Liver (tissue), 3 donors: ENCODE measurements at regions not wholly inside any gene's neighbourhood (a gene's known extent, or its start where the extent isn't known, plus 50 kb on each side); places are given as distances from the start of the nearest gene placed in this dataset.

Source experiments
- RAD21 ChIP-seq, 2 donors: IDR thresholded peaks; 2 replicates each; pipeline ENCODE4 v1.6.1; 2016; ENCODE audit warnings: antibody characterized with exemption in 2 of 2, mild to moderate bottlenecking in 2 of 2
- REST ChIP-seq: IDR thresholded peaks from 2 replicates; pipeline ENCODE4 v1.6.1; 2016; ENCODE audit warnings: antibody characterized with exemption, mild to moderate bottlenecking
- TF ChIP-seq, protein P1 (sequence below): fragments of 150-350 bp; IDR thresholded peaks from 2 replicates; pipeline ENCODE4 v1.5.1; 2017; ENCODE audit warnings: improper control_type of control experiment, low read depth, low read length; ENCODE audit not compliant: missing input control
- donor health status: healthy.
- donor health status: healthy.

GRCh38 chr20:19952392-19952791, 64.8 kb upstream of the NAA20 start:
- TF ChIP-seq, protein P1, sequence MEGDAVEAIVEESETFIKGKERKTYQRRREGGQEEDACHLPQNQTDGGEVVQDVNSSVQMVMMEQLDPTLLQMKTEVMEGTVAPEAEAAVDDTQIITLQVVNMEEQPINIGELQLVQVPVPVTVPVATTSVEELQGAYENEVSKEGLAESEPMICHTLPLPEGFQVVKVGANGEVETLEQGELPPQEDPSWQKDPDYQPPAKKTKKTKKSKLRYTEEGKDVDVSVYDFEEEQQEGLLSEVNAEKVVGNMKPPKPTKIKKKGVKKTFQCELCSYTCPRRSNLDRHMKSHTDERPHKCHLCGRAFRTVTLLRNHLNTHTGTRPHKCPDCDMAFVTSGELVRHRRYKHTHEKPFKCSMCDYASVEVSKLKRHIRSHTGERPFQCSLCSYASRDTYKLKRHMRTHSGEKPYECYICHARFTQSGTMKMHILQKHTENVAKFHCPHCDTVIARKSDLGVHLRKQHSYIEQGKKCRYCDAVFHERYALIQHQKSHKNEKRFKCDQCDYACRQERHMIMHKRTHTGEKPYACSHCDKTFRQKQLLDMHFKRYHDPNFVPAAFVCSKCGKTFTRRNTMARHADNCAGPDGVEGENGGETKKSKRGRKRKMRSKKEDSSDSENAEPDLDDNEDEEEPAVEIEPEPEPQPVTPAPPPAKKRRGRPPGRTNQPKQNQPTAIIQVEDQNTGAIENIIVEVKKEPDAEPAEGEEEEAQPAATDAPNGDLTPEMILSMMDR = no peak
- TF ChIP-seq REST = no peak
- no peak for TF ChIP-seq RAD21 (IDR thresholded peaks at IDR 0.05)
